Thoracic aorta (tissue), 2 donors: ENCODE measurements at regions not wholly inside any gene's neighbourhood (a gene's known extent, or its start where the extent isn't known, plus 50 kb on each side); places are given as distances from the start of the nearest gene placed in this dataset.

ENCODE experiments used
- ATAC-seq: fragments of 150-250 bp; one replicate; pipeline ENCODE4 v1.8.0; 2017; ENCODE audit warnings: low read depth; ENCODE audit not compliant: insufficient number of reproducible peaks, low FRiP score
- DNase-seq: peaks from one replicate; pipeline ENCODE4 v3.0.0-alpha.2; 2020; ENCODE audit warnings: low spot score
- H3K27ac ChIP-seq, 2 donors: fragments of 200-600 bp; sonication (generic); 1 replicate in 1 of 2; 2 replicates in 1 of 2; pipeline ENCODE4 v1.5.1; 2016; ENCODE audit warnings: mild to moderate bottlenecking in 2 of 2, moderate library complexity in 2 of 2
- H3K27me3 ChIP-seq: fragments of 200-600 bp; sonication (generic); replicated peaks from 2 replicates; pipeline ENCODE4 v1.6.0; 2016; ENCODE audit warnings: mild to moderate bottlenecking; ENCODE audit not compliant: insufficient read depth
- H3K36me3 ChIP-seq: fragments of 200-600 bp; sonication (generic); one replicate; pipeline ENCODE4 v1.5.1; 2016
- H3K4me1 ChIP-seq, 2 donors: fragments of 200-600 bp; sonication (generic); 1 replicate in 1 of 2; 2 replicates in 1 of 2; pipeline versions ENCODE4 v1.5.1 to v1.6.0; 2016; ENCODE audit warnings: low read depth in 2 of 2, mild to moderate bottlenecking in 1 of 2; ENCODE audit not compliant: control insufficient read depth in 1 of 2
- H3K4me3 ChIP-seq: fragments of 200-600 bp; sonication (generic); 2 replicates; pipeline ENCODE4 v1.5.1; 2016; ENCODE audit warnings: mild to moderate bottlenecking
- H3K9me3 ChIP-seq: fragments of 200-600 bp; sonication (generic); 2 replicates; pipeline ENCODE4 v1.5.1; 2016
- CTCF ChIP-seq: fragments of 200-600 bp; sonication (generic); IDR thresholded peaks from one replicate; pipeline ENCODE4 v1.5.1; 2019; ENCODE audit warnings: antibody characterized with exemption

GRCh38 chr7:46572691-46573090, 651.6 kb upstream of the IGFBP3 start:
- Histone ChIP-seq H3K9me3 (no peaks in the 10 kb centered on the region), H3K36me3 (no peaks in the 10 kb centered on the region), H3K4me1 (no peaks in the 10 kb centered on the region), H3K27ac (no peak overlapping the region), H3K4me3 (no peak overlapping the region), H3K27me3 (no peaks in the 10 kb centered on the region)
- no peak for DNase-seq
- no peak for TF ChIP-seq CTCF
- ATAC-seq = no peak

GRCh38 chr7:46571996-46572395, 650.9 kb upstream of the IGFBP3 start:
- ATAC-seq (no peak), DNase-seq (no peak)
- no peaks in the 10 kb centered on the region for H3K4me1 ChIP-seq
- no peaks in the 10 kb centered on the region for H3K27me3 ChIP-seq
- H3K27ac ChIP-seq = no peak overlapping the region
- H3K9me3 ChIP-seq = no peaks in the 10 kb centered on the region
- no peaks in the 10 kb centered on the region for H3K36me3 ChIP-seq
- no peak for TF ChIP-seq CTCF
- no peak overlapping the region for H3K4me3 ChIP-seq

GRCh38 chr7:46569133-46569465, 648.0 kb upstream of the IGFBP3 start:
- no peaks in the 10 kb centered on the region for H3K27me3 ChIP-seq
- no peaks in the 10 kb centered on the region for H3K36me3 ChIP-seq
- ATAC-seq = no peak
- H3K4me3 ChIP-seq = no peak overlapping the region
- TF ChIP-seq CTCF = no peak
- H3K9me3 ChIP-seq = no peaks in the 10 kb centered on the region
- no peak overlapping the region for H3K27ac ChIP-seq
- DNase-seq = no peak
- no peaks in the 10 kb centered on the region for H3K4me1 ChIP-seq

GRCh38 chr7:46568420-46569132, 647.5 kb upstream of the IGFBP3 start:
- DNase-seq = no peak
- ATAC-seq = no peak
- Histone ChIP-seq H3K9me3 (no peaks in the 10 kb centered on the region), H3K4me1 (no peaks in the 10 kb centered on the region), H3K36me3 (no peaks in the 10 kb centered on the region), H3K27ac (no peak overlapping the region), H3K4me3 (no peak overlapping the region), H3K27me3 (no peaks in the 10 kb centered on the region)
- TF ChIP-seq CTCF = no peak

- no peak for ATAC-seq
- no peak overlapping the region for H3K27ac ChIP-seq
These were observed 646.8 kb upstream of the IGFBP3 start for GRCh38 chr7:46567858-46568257.

More at GRCh38 chr7:46567858-46568257, 646.8 kb upstream of the IGFBP3 start:
- TF ChIP-seq CTCF = no peak
- Histone ChIP-seq H3K4me1 (no peaks in the 10 kb centered on the region), H3K27me3 (no peaks in the 10 kb centered on the region), H3K9me3 (no peaks in the 10 kb centered on the region), H3K4me3 (no peak overlapping the region), H3K36me3 (no peaks in the 10 kb centered on the region)
- no peak for DNase-seq
